ENCODE measurements at regions not wholly inside any gene's neighbourhood (a gene's known extent, or its start where the extent isn't known, plus 50 kb on each side); places are given as distances from the start of the nearest gene placed in this dataset.

DNA sequence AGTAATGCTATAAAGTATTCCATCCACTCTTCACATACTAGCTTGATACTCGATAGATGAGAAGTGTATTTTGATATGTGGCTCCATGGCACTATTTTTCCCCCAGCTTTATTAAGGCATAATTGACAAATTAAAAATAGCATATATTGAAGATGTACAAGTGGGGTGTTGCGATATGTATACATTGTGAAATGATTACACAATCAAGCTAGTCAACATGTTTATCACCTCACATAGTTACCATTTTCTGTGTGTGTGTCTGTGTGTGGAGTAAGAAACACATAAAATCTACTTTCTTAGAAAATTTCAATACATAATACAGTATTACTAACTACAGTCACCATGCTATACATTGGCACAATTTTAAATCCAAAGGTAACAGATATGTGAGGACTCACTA lies 82.5 kb upstream of the MYT1L start:
- TF ChIP-seq, protein P1, sequence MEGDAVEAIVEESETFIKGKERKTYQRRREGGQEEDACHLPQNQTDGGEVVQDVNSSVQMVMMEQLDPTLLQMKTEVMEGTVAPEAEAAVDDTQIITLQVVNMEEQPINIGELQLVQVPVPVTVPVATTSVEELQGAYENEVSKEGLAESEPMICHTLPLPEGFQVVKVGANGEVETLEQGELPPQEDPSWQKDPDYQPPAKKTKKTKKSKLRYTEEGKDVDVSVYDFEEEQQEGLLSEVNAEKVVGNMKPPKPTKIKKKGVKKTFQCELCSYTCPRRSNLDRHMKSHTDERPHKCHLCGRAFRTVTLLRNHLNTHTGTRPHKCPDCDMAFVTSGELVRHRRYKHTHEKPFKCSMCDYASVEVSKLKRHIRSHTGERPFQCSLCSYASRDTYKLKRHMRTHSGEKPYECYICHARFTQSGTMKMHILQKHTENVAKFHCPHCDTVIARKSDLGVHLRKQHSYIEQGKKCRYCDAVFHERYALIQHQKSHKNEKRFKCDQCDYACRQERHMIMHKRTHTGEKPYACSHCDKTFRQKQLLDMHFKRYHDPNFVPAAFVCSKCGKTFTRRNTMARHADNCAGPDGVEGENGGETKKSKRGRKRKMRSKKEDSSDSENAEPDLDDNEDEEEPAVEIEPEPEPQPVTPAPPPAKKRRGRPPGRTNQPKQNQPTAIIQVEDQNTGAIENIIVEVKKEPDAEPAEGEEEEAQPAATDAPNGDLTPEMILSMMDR (IDR thresholded peaks at IDR 0.05): no peak
- ATAC-seq (ENCODE audit: low FRiP score) (no peak), DNase-seq (ENCODE audit: low spot score) (no peak)

DNA sequence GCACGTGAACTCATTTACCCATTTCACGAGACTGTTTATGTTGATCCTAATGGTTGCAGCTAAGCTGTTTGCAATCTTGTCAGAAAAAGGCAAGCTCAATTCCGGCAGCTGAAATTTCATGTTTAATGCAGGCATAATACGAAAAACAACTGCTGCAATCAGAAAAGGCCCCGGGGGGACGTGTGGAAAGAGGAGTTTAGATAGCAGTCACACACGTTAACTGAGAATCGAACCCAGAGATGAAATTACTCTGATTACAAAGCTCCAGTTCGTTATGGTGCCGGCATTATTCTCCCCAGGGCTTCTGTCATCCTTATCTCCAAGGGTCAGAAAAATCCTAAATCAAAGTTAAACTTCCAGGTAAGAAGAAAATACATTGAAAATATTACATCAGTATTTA lies 79.9 kb upstream of the MYT1L start:
- ATAC-seq (ENCODE audit: low FRiP score) (no peak), DNase-seq (ENCODE audit: low spot score) (no peak)
- TF ChIP-seq, protein P1 (IDR thresholded peaks at IDR 0.05): no peak

GRCh38 chr2:2409481-2409880 lies 78.4 kb upstream of the MYT1L start:
- no peak for ATAC-seq (ENCODE audit: low FRiP score)
- no peak for DNase-seq (ENCODE audit: low spot score)
- TF ChIP-seq, protein P1 (IDR thresholded peaks at IDR 0.05): no peak

DNA sequence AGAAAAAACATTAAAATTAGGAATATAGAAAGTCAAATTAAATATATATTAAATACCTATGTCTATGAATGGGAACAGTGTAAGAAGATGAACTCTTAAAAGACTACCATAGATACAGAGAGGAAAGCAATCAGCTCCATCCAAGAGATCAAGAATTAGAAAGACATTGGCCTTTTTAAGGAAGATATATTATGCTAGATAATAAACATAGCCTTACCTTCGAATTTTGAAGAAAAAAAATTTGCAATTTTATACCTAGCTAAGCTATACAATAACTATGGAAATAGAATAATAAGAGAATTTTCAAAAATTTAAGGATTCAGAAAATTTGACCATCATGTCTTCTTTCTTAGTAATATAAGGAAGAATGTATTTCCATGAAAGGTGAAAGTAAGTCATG lies 74.7 kb upstream of the MYT1L start:
- ATAC-seq (ENCODE audit: low FRiP score) (no peak), DNase-seq (ENCODE audit: low spot score) (no peak)
- TF ChIP-seq, protein P1 (IDR thresholded peaks at IDR 0.05): no peak

DNA sequence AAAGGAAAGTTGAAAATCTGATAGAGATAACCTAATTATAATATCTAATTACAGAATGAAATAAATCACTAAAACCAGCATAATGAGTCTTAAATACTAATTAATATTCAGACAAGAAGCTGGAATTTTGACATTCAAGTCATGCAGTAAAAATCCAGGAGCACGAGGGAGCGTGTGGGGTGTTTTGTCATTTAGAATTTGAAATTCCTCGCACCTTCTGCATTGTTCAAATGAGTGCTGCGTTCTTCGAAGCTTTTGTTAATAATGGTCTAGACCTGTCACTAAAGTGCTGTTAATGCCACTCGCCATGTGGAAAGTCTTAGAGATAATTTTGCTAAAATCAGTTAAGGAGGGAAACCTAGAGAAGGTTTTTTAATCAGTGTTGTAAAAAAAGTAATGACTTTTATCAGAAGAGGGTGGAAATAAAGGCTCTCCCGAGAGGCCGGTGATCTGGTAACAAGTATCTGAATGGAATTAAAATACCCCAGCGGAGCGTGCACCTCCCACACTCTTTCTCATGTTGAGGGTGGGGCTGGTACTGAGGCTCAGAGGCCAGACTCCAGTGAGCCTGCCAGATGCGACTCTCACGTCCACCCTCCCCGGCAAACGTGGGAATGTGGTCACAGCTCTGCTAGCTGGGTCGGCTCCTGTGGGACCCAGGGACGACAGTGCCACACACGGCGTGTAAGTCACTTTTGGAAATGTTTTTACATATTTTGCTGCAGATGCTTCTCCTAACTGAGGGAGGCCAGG lies 69.4 kb upstream of the MYT1L start:
- ATAC-seq (ENCODE audit: low FRiP score) (no peak), DNase-seq (ENCODE audit: low spot score) (no peak)
- TF ChIP-seq, protein P1 (IDR thresholded peaks at IDR 0.05): no peak

DNA sequence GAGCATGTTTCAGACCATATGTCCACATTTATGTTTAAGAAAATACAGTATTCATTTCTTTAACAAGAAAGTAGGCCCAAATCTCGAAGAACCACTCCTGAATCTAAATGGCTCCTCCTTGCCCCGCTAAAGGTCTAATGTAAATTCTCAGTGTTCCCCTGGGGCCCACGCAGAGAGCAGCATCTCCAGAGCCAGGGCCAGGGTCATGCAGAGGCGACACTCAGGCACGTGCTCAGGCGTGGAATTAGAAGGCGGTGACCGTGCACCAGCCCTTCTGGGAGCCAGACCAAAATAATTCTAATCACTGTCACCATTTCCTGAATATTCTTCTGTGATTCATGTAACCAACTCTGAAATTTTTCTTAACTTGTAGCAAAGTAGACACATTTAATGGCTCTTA lies 68.3 kb upstream of the MYT1L start:
- TF ChIP-seq, protein P1 (IDR thresholded peaks at IDR 0.05): no peak
- ATAC-seq (ENCODE audit: low FRiP score): no peak
- DNase-seq (ENCODE audit: low spot score): no peak

DNA sequence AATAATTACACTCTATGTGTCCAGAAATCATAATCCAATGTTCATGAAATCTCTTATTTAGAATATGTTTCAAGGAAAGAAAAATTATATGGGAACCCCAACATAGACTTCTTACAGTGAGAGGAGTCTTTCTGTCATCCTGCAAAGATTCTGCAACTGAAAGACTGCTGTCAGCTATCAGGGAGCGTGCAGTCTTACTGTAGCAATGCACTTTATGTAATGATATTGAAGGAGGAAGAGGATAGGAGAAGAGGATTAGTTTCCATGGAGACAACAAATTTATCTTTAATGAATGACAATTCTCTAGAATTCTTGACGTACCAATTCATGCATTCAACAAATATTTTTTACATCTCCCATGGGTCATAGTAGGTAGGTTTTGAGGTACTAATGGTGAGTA lies 61.3 kb upstream of the MYT1L start:
- no peak for ATAC-seq (ENCODE audit: low FRiP score)
- TF ChIP-seq, protein P1 (IDR thresholded peaks at IDR 0.05): no peak
- no peak for DNase-seq (ENCODE audit: low spot score)
